ENCODE measurements at regions not wholly inside any gene's neighbourhood (a gene's known extent, or its start where the extent isn't known, plus 50 kb on each side); places are given as distances from the start of the nearest gene placed in this dataset.

GRCh38 chr1:243979396-243979795 lies 71.7 kb upstream of the ZBTB18 start:
- TF ChIP-seq EGR1 (IDR thresholded peaks at IDR 0.05; ENCODE audit: low read depth): no peak
- TF ChIP-seq CTCF (IDR thresholded peaks at IDR 0.05 in 2 of 3, conservative IDR thresholded peaks at IDR 0.05 in 1 of 3; ENCODE audit: borderline replicate concordance in 1 of 3, insufficient read depth in 1 of 3, low read depth in 2 of 3, low read length in 2 of 3): no peak
- no peak for TF ChIP-seq POLR2A (IDR thresholded peaks at IDR 0.05; ENCODE audit: borderline replicate concordance, extremely low read depth, insufficient read depth, insufficient read length)
- TF ChIP-seq YY1 (IDR thresholded peaks at IDR 0.05; ENCODE audit: extremely low read depth, insufficient replicate concordance, low read depth, low read length): no peak
- no peak for TF ChIP-seq CEBPB (IDR thresholded peaks at IDR 0.05; ENCODE audit: low read depth)
- no peak for TF ChIP-seq REST (IDR thresholded peaks at IDR 0.05; ENCODE audit: low read depth)
- TF ChIP-seq EZH2 (IDR thresholded peaks at IDR 0.05): no peak
- no peak for TF ChIP-seq ZBTB33 (IDR thresholded peaks at IDR 0.05; ENCODE audit: extremely low read depth, insufficient replicate concordance, low read length)
- TF ChIP-seq SP1 (IDR thresholded peaks at IDR 0.05; ENCODE audit: low read depth): no peak
- TF ChIP-seq SIN3A (IDR thresholded peaks at IDR 0.05; ENCODE audit: low read depth): no peak
- no peak for TF ChIP-seq RAD21 (IDR thresholded peaks at IDR 0.05; ENCODE audit: low read depth)
- TF ChIP-seq POLR2AphosphoS5 (IDR thresholded peaks at IDR 0.05; ENCODE audit: low read depth, low read length): no peak
